ENCODE measurements at regions not wholly inside any gene's neighbourhood (a gene's known extent, or its start where the extent isn't known, plus 50 kb on each side); places are given as distances from the start of the nearest gene placed in this dataset.

DNA sequence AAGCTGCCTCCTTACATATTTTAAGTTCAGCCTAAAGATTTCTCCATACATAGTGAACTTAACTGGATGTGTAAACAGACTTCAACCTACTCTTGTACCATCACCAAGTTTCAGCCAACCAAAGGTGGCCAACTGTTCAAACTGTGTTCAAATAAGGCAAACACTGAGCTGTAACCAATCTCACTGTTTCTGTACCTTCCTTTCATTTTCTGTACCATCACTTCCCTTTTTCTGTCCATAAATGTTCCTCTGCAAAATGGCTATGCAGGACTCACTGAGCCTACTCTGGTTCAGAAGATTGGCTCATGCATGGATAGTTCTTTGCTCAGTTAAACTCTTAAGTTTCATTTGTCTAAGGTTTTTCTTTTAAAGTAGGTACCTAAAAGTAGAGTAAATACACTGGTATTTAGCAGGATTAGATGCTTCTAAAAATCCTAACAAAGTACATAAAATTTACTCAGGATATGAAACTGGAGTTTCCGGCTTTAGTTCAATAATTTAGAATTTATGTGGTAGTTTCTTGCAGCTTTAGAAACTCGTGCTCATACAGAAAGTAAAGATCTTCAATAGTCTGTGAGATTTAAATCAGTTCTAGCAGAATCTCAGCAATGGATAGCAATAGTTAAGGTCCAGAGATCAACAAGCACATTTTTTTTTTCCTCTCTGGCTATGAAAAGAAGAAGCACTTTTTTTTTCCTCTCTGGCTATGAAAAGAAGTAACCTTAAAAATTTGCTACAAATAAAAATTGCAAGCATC, 282.0 kb upstream of the PPFIA2 start:
- DNase-seq (ENCODE audit: low read depth in 2 of 2), result no peak

DNA sequence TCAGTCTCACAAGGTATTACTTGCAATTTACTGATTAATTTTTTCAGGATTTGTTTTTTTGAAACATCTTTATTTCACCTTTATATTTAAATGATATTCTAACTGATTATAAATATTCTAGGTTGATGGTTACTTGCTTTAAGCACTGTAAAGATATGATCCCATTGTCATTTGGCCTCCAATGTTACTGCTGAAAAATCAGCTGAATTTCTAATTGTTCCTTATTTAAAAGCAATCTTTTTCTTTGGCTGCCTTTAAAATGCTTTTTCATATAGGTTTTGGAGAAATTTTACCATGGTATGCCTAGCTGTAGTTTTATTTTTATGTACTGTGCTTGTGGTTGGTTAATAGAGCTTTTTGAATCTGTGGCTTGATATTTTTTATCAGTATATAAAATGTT, 275.6 kb upstream of the PPFIA2 start:
- DNase-seq (ENCODE audit: low read depth in 2 of 2), result no peak

DNA sequence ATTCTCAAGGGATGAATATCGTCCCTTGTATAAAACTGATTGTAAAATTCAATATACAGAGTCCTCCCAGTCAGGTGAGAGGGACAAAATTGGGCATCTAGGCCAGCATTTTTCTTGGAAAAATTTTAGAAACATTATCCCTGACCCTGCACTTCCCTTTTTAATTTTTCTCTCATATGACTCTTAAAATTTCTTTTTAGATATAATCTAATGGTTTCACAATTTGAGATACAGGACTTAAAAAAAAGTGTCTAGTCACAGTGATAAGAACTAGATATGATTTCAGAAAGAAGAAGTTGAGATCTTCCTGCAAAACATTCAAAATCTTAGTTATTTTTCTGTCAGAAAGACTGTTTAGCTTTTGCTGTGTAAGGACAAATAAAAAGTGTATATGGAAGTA, 270.8 kb upstream of the PPFIA2 start:
- no peak for DNase-seq (ENCODE audit: low read depth in 2 of 2)

DNA sequence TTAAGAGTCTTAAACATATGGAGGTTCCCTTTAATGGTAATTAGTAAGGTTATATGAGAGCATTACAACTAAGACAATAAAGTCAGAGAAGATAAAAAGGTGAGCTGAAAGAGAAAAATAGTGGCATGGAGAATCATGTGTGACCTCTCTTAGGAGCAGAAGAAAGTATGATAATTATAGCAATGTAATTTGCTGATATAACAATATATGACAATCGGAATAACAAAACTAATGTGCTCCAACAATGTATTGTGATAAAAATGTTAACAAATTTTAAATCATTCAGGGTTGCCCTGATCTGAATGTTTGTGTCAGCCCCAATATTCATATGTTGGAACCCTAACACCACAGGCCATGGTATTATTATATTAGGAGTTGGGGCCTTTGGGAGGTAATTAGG, 269.6 kb upstream of the PPFIA2 start:
- no peak for DNase-seq (ENCODE audit: low read depth in 2 of 2)

DNA sequence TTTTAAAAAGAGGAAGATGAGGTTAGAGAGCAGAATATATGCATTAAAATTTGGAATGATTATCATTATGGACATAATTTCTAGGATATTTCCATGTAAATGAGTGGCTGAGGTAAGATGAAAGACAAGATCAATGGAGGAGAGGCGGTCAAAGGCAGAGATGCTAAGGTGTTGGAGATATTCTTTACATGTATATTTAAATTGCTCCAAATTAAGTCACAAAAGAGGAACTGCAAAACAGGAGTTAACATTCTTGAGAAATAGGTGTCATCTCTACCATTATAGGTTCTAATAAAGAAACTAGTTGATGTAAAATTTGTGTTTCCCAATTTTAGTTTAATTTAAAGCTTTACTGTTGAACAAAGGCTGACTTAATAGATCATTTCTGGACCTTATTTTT, 268.5 kb upstream of the PPFIA2 start:
- DNase-seq (ENCODE audit: low read depth in 2 of 2), result no peak

DNA sequence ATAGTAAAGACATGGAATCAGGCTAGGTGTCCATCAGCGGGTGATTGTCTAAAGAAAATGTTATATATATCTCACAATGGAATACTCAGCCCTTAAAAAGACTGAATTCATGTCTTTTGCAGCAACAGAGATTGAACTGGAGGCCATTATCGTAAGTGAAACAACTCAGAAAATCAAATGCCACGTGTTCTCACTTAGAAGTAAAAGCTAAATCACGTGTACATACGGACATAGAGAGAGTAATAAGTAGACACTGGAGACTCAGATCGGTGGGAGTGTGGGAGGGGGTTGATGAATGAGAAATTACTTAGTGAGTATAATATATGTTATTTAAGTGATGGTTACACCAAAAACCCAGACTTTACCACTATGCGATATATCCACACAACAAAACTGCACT, 266.3 kb upstream of the PPFIA2 start:
- DNase-seq (ENCODE audit: low read depth in 2 of 2), result no peak

DNA sequence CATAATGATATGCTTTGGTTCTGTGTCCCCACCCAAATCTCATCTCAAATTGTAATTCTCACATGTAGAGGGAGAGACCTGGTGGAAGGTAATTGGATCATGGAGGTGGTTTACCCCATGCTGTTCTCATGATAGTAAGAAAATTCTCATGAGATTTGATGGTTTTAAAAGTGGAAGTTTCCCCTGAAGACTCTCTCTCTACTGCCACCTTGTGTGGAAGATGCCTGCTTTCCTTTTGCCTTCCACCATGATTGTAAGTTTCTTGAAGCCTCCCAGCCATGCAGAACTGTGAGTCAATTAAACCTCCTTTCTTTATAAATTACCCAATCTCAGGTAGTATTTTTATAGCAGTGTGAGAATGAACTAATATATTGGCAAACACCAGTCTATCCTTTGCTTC, 260.4 kb upstream of the PPFIA2 start:
- DNase-seq (ENCODE audit: low read depth in 2 of 2), result no peak

DNA sequence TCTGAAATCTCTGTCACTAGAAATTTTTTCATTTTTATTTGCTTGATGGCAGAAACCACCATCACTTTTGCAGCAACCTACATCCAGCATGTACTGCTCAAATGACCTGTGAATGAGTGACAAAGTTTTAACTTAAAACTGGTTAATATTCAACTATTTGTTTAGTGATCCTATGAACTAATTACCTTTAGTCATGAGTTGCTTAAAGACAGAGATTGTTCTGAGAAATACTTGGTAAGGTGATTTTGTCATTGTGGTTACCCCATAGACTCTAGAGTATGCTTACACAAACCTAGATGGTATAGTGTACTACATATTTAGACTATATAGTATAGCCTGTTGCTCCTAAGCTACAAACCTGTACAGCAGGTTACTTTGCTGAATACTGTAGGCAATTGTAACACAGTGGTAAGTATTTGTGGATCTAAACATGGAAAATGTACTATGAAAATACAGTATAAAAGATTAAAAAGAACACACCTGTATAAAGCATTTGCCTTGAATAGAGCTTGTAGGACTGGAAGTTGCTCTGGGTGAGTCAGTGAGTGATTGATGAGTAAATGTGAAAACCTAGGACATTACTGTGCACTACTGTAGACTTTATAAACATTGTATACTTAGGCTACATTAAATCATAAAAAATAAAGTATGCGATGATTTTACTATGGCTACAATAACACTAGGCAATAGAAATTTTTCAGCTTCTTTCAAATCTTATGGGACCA, 256.6 kb upstream of the PPFIA2 start:
- DNase-seq (ENCODE audit: low read depth in 2 of 2), result no peak

DNA sequence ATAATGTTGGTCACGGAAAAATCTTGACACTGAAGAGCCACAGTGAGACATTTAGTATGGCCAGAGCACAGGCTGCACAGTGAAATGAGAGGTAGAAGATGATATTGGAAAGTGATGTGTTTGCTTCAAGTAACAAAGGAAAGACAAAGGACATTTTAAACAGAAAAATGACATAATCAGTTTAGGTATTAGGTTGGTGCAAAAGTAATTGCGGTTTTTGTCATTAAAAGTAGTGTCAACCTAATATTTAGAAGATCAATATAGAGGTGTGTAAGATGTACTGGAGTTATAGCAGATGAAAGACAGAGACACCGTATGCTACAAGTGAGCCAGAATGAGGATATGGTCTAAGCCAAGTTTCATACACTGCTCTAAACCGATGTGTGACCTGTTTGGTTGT, 253.0 kb upstream of the PPFIA2 start:
- DNase-seq (ENCODE audit: low read depth in 2 of 2), result no peak

DNA sequence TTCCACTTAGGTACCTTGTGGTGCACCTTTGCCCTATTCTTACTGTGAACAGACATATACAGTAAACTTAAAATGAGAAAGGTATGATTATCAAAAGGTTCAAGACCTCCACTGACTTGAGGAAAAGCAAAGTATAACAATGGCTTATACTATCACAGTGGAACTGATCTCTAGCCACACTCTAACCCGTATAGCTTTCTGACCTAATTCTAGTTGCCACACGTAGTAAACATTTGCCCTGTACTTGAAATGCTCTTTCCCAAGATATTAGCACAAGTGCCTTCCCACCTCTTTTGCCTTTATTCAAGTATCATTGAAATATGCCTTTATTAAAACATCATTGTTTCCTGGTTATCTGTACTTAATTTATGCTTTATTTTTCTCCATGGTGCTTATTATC, 250.4 kb upstream of the PPFIA2 start:
- no peak for DNase-seq (ENCODE audit: low read depth in 2 of 2)

DNA sequence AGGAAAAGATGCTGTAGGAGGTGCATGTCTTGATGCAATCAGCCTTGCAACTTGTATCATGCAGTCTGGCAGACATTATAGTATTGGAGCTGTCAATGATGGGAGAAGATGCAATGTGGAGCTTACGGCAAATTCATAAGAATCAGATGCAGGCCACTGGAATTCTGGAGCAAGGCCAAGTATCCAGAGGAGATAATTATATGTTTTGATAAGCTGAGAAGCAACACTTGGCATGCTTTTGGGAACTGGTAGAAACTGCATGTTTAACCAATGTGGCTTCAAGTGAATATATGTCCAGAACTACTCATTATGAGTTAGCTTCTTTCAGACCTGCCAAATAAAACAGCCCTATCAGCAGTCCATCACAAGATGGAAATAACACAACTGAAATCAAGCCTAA, 249.1 kb upstream of the PPFIA2 start:
- DNase-seq (ENCODE audit: low read depth in 2 of 2), result no peak

DNA sequence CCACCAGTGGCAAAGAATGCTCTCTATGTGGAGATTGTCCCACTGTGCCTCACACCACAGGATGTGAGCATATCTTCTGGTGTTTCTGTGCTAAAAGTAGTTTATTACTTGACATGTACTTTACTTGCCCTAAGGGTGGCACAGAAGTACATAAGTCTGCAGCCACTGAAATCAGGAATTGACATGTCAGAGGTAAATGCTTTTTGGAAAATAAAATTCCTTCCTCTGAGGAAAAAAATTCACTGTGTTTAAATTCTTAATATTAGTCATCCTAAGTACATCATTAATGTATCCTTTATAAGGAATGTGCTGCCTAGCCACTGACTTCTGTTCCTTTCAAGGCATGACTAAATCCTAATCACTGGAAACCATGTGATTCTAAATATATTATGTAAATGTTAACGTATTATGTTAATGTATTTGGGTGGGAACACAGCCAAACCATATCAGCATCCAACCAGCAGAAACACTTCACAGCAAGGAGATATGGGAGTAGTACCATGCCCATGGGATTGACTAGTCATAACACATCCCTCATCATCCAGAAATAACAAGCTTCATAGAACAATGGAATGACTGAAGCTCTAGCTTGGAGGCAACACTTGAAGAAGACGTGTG, 239.7 kb upstream of the PPFIA2 start:
- no peak for DNase-seq (ENCODE audit: low read depth in 2 of 2)

DNA sequence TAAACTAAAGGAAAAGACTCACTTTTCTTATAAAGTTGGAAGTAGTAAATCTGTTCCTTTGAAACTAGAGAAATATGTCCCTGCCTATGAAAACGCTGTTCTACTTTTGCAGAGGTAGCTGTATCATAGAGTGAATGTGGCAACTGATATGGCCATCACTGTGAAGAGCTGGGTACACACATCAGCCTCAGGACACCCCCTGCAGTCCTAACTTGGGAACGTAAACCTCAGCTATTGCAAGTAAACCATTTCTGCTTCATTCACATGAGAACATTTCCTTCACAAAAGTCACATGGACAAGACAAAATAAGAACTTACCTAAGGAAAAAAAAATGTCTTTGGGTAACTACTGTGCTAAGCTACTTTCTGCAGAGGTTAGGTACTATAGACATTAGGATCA, 233.3 kb upstream of the PPFIA2 start:
- no peak for DNase-seq (ENCODE audit: low read depth in 2 of 2)

DNA sequence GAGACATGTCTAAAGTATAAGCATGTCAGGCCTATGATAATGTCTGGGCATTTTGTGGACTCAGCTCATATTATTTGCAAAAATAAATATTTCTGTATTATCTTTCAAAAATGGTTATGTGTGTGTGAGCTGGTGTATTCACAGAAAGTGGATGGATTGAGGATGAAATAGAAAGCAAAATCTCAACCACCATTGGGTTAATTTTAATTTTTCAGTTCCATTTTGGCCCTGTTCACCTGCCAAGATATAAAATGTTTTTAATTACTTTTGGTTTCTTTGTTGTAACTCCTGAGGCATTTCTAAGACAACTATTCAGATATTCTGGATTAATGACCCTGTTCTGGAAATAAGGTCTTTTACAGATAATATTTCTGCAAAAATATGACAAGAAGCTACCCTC, 232.7 kb upstream of the PPFIA2 start:
- no peak for DNase-seq (ENCODE audit: low read depth in 2 of 2)

DNA sequence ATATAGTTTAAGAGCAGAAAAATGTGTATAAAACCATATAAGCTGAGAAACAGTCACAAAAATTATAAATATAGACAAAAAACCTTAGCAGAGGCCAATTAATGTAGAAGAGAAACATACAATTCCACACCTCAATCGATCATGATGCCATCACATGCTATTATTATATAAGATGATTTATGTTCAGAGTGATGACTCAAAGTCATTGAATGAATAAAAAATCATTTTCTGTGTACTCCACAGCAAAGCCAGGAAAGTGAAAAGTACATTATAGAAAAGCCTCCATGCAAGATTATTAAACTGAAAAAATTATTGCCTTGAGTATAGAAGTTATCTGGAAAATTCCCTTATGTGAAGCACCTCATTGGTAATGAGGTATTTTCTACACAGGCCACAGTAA, 229.2 kb upstream of the PPFIA2 start:
- DNase-seq (ENCODE audit: low read depth in 2 of 2), result no peak

DNA sequence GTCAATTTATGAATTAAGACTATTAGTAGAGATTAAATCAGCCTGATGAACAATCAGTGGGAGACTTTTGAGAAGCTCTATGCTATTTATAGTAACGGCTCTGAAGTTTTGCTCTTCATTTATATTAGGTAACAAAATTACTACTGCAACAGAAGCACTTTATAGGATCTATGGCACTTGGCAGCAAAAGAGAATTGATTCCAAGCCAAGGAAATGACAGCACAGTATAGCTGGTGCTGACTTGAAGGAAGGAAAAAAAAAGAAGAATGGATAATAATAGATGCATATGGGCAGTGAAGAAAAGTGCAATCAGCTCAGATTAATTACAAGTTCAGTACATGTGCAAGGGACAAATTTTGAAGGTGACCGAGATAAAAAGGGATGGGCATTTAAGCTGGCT, 228.2 kb upstream of the PPFIA2 start:
- no peak for DNase-seq (ENCODE audit: low read depth in 2 of 2)

DNA sequence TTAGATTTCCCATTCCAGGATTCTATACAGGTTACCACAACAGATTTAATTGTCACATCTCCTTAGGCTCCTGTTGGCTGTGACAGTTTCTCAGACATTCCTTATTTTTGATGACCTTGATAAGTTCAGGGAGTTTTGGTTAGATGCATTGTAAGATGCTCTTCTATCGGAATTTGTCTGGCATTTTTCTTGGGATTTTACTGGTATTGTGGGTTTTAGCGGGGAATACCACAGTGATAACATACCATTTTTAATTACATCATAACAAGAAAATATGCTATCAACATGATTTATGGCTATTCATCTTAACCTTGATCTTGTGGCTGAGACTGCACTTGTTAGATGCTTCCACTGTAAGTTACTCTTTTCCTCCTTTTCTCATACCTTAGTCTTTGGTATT, 217.5 kb upstream of the PPFIA2 start:
- DNase-seq (ENCODE audit: low read depth in 2 of 2), result no peak

DNA sequence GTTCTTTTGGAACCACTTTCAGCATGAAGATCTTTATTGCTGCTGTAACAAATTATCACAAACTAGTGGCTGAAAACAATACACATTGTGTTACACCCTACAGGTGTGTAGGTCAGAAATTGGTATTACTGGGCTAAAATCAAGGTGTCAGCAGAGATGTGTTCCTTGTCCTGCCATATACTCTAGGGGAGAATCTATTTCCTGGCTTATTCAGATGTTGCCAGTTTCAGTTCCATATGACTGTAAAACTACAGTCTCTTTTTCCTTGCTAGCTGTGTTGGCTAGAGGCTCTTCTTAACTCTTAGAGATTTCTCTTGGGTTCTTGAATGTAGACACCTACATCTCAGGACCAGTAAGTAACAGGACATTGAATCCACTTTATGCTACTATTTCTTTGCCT, 215.6 kb upstream of the PPFIA2 start:
- no peak for DNase-seq (ENCODE audit: low read depth in 2 of 2)

DNA sequence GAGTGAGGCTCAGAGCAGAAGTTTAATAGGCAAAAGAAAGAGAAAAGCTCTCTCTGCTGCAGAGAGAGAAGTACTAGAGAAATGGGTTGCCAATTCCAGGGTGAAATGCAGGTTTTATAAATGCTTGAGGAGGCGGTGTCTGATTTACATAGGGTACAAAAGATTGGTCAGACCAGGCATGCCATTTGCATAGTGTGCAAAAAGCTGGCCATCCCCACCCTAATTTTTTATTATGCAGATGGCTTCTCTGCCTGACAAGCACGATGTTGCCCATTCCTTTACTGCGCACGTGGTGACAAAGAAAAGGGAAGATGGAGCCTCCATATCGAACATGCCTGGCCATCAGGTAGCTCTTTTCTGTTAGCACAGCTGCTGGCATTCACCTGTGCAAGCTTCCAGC, 209.3 kb upstream of the PPFIA2 start:
- DNase-seq (ENCODE audit: low read depth in 2 of 2), result no peak

DNA sequence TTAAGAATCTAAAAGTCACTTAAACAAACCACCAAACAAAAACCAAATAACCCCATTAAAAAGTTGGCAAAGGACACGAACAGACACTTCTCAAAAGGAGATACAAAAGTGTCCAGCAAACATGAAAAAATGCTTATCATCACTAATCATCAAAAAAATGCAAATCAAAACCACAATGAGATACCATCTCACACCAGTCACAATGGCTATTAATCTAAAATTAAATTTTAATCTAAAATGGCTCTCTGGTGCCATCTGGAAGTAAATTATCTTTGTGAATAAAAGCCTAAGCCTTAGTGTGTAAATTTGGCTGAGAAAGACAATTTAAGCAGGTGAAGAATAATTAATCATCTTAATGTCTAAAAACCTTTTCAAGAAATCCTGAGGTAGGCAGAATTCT, 204.5 kb upstream of the PPFIA2 start:
- no peak for DNase-seq (ENCODE audit: low read depth in 2 of 2)

DNA sequence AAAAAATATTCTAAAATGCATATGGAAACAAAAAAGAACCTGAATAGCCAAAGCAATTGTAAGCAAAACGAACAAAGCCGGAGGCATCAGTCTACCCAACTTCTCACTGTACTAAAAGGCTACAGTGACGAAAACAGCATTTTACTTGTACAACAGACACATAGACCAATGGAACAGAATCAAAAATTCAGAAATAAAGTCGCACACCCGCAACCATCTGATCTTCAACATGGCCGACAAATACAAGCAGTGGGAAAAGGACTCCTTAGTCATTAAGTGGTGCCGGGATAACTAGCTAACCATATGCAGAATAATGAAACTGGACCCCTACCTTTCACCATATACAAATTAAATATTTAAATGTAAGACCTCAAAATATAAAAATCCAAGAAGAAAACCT, 203.9 kb upstream of the PPFIA2 start:
- DNase-seq (ENCODE audit: low read depth in 2 of 2), result no peak

DNA sequence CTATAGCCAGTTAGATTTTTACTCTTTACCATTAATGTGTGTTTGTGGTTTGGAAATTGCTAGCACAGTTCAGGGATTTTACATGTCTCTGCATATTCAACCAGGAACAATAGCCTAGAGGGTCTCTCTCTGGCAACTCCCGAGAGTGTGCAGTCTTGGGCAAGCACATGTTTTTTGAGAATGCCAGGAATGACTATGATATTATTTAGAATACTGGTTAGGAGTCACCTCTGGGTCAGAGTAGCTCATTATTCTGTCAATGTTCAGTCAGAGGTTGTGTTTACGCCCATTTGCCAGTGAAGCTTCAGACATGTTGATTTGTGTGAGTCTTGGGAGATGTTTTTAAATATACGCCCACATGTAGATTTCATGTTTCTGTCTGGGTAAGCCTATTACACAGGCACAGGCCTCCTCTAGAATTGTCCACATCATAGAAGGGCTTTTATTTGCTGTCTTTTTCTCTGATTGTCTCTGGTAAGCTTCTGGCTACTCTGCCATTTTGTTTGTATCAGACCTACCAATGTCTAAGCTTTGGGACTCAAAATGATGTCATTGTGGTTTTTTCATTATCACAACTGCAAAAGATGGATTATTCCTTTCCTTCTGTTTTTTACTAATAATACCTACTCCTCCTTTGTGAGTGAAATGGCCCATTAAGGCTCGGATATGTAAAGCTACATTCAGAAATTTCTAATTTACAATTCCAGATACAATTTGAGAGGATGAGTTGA, 203.1 kb upstream of the PPFIA2 start:
- no peak for DNase-seq (ENCODE audit: low read depth in 2 of 2)

DNA sequence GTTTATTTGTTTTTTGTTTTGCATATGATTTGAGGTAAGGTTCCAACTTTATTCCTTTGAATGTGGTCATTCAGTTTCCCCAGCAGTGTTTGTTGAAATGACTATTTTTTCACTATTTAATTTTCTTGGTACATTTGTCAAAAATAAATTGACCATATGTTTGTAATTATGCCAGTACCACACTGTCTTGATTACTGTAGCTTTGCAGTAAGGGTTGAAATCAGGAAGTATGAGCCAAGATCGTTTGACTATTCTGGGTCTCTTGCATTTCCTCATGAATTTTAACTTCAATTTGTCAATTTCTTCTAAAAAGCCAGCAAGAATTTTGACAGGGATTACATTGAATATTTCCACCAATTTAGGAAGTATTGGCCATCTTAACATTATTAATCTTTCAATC, 199.3 kb upstream of the PPFIA2 start:
- DNase-seq (ENCODE audit: low read depth in 2 of 2), result no peak
